GM12892 (cell line): ENCODE measurements at regions not wholly inside any gene's neighbourhood (a gene's known extent, or its start where the extent isn't known, plus 50 kb on each side); places are given as distances from the start of the nearest gene placed in this dataset.

ENCODE experiments used
- DNase-seq: peaks from one replicate; pipeline ENCODE4 v3.0.0; 2011; ENCODE audit not compliant: insufficient read length
- FAIRE-seq: peaks from 2 replicates; lab custom pipeline; 2011; peaks lifted over from hg19 to GRCh38; lab: Jason Lieb, UNC
- POLR2A ChIP-seq: IDR thresholded peaks from 2 replicates; pipeline ENCODE4 v1.6.1; 2011; ENCODE audit warnings: low read depth, low read length, control low read depth
- POLR2AphosphoS5 ChIP-seq: IDR thresholded peaks from 2 replicates; pipeline ENCODE4 v1.6.1; 2011; ENCODE audit warnings: low read depth, low read length, control low read depth
- TAF1 ChIP-seq: IDR thresholded peaks from 2 replicates; pipeline ENCODE4 v1.6.1; 2011; ENCODE audit warnings: low read depth, mild to moderate bottlenecking, control low read depth, low read length, borderline replicate concordance

DNA sequence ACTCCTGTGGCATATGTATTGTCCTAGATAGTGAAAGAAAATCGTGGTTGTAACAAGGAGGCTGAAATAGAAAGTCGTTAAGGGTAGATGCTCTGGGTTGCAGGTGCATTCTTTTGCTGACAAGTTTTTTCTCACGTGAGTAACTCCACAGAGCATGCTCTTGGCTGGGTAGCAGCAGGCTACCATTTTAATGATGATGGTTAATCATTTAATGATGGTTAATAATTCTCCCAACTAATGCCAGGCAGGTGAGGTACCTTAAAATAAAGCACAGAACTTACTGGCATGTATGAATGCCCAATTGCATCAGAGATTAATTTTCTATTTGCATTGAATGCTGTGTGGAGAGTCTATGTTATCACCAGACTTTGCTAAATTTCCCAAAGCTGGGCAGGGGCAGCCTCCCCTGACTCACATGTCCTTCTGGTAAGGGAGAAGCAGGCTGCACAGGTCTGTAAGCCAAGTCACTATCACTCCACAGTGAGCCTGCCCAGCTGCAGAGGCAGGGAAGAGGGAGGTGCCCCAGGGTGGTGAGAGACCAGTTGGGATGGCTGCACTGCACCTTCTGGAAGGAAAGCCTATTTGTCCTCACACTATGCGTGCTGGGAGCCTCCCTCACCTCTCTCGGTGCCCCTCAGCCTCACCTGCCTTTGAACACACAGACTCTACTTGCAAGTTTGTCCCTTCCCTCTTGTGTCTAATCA is 287.0 kb upstream of the IGFBP3 start:
- DNase-seq: no peak
- FAIRE-seq: peak; percentile 67
- no peak for TF ChIP-seq POLR2A
- no peak for TF ChIP-seq POLR2AphosphoS5
- TF ChIP-seq TAF1: no peak

- DNase-seq: no peak
- FAIRE-seq: peak; percentile 57
- TF ChIP-seq POLR2AphosphoS5 (no peak), TAF1 (no peak), POLR2A (no peak)
Observed at GRCh38 chr7:46206476-46207060, 285.5 kb upstream of the IGFBP3 start.

- TF ChIP-seq POLR2AphosphoS5 (no peak), POLR2A (no peak), TAF1 (no peak)
- no peak for DNase-seq
- FAIRE-seq: no peak
Observed at GRCh38 chr7:46205478-46205877, 284.4 kb upstream of the IGFBP3 start.

DNA sequence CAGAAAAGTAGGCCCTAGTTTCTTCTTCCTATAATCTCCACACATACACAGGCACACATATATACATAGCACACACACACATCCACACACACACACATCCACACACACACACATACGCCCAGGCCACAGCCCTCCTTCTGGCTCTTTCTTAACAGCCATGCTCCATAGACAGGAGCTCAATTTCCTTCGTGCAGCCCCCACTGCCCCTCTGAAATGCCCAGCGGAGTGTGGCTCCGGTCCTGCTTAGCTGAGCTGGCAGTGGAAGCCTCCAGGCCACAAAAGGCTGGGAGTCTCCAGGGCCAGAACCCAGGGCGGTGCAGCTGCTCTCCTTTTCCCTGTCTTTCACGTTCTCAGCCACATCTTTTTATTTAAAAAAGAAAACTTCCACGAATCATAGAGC is 282.9 kb upstream of the IGFBP3 start:
- TF ChIP-seq TAF1 (no peak), POLR2A (no peak), POLR2AphosphoS5 (no peak)
- FAIRE-seq (no peak), DNase-seq (no peak)

DNA sequence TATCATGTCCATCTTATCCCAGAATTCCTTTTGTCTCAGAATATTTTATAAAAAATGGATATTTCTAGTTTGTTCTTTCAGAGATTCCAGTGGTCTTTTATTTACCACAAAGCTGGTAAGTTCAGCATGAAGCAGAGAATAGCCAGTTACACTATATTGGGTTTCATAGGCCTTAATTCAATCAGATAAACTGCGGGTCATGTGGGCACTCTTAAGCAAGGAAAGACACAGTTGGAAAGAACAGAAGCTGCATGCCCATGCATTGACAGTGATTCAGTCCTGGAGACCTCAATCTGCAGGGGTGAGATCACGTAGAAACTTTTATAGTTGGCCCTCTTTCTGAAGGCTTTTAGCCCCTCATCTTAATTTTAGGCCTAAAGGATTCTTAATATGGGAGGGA is 281.3 kb upstream of the IGFBP3 start:
- DNase-seq (no peak), FAIRE-seq (no peak)
- no peak for TF ChIP-seq POLR2A
- TF ChIP-seq POLR2AphosphoS5: no peak
- TF ChIP-seq TAF1: no peak

DNA sequence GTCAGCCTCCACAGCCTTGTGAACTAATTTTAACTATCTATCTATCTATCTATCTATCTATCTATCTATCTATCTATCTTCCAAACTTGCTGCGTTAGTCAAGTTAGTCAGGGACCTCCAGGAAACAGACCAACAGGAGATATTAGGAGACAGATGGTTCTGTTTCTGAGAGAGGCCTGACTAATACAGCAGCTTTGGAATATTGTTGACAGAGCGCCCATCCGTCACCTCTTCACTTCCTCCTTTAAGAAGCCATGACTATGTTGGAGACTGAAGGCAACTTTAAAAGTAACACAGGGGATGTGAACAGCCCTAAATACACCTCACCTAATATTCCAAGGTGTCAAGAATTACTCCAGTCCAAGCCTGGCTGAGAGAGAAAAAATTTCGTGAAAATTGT is 280.9 kb upstream of the IGFBP3 start:
- FAIRE-seq: no peak
- TF ChIP-seq POLR2A: no peak
- no peak for TF ChIP-seq POLR2AphosphoS5
- no peak for TF ChIP-seq TAF1
- DNase-seq: no peak

DNA sequence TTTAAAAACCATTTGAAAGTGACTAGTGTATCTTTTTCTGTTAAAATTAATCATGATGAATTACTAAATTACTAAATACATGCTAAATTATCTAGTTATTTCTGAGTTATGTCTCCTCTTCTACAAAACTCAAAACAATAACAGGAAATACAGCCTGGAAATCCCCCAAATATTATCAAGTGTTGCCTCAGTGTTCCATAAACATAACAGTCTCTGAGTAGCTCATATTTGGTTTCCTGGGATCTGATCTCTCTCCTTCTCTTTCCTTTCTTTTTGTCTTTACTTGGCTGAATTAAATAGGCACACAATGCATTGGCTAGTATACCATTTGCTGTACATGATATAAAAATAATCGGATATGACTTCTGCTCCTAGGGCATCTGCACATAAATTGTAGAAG is 277.6 kb upstream of the IGFBP3 start:
- no peak for DNase-seq
- FAIRE-seq: no peak
- TF ChIP-seq POLR2AphosphoS5 (no peak), TAF1 (no peak), POLR2A (no peak)

DNA sequence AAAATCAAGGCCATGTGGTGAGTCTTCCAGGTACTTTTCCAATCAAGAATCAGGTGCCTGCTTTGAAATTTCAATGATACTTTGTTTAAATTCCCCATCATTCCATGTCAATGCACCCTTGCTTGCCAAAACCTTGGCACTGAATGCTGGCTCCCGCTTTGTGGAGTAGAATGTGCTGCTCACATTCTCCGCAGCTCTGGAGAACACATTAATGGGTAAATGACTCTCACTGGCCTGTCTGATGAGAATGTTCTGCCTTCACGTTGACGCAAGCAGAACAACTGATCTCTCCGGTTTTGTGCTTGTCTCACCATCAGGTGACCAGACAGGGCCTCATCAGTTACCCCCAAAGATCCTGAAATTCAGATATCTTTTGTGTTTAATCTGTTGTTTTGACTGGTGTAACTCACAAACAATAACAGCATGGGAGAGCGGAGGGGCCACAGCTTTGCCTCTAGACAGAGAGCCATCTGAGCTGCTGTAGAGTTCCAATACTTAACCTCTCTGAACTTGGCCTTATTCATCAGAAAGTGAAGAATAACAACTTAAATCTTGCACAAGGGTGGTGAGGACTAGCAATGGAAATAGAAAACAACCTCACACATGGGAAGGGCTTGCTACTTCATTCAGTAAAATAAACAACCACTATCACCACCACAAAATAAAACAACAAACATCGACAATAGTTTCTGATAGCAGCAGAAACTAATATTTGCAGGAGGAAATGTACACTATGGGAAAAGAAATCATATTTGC is 276.9 kb upstream of the IGFBP3 start:
- DNase-seq: no peak
- no peak for TF ChIP-seq TAF1
- TF ChIP-seq POLR2AphosphoS5: no peak
- TF ChIP-seq POLR2A: no peak
- FAIRE-seq: peak; percentile 61

DNA sequence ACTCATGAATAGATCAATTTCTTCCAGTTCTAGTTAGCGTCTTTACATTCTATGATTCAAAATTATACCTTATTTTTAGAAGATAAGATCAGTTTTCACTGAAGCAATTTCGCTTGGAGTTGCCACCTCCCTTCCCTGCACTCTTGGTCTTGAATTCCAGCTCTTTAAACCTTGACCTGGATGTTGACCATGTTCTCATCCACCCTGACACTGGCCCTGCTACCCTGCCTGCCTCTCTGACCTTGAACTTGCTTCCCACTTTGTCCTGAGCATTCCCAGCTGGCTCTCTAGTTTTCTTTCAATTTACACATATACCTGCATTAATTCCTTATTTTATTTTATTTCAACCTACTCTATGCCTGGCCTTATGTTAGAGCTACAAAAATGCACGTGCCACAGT is 274.9 kb upstream of the IGFBP3 start:
- no peak for TF ChIP-seq TAF1
- no peak for TF ChIP-seq POLR2AphosphoS5
- TF ChIP-seq POLR2A: no peak
- FAIRE-seq (no peak), DNase-seq (no peak)

- TF ChIP-seq POLR2A (no peak), POLR2AphosphoS5 (no peak), TAF1 (no peak)
- FAIRE-seq: no peak
Observed at GRCh38 chr7:46192271-46192670, 271.2 kb upstream of the IGFBP3 start.

DNA sequence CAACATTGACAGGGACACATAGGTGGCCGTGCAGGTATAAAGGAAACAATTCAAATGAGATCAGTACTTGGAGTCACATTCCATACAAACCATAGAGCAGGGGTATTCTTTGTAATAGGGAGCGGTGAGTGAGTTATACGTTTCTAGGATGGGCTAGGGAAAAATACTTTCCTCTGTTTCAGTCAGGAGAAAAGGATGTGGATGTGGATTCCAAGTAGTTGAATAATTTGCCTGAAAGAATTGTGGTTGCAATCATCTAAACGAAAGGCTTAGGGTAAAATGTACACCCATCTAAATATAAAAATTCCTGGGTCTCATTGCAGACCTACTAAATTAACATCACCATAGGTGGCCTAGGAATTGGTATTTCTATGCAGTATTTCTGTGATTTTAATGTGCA is 270.7 kb upstream of the IGFBP3 start:
- no peak for DNase-seq
- no peak for FAIRE-seq
- TF ChIP-seq TAF1: no peak
- no peak for TF ChIP-seq POLR2AphosphoS5
- TF ChIP-seq POLR2A: no peak

More at GRCh38 chr7:46192271-46192670, 271.2 kb upstream of the IGFBP3 start:
- no peak for DNase-seq

DNA sequence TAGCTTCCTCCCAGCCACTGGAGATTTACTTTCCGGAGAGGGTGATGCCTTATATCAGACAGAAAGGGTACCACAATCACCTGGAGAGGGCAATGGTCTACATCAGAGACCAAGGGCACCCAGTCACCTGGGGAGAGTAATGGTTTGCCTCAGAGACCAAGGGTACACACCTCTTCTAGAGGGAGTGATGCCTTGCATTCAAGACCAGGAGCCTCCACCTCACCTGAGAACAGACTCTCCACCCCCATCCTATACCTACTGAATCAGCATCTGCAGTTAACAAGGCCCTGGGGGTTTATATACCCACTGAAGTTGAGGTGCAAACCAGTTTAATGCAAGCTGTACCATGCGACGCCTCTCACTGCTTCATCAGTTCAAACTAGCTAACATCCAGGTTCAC is 270.2 kb upstream of the IGFBP3 start:
- FAIRE-seq: no peak
- TF ChIP-seq POLR2AphosphoS5 (no peak), POLR2A (no peak), TAF1 (no peak)

More for the DNA sequence above, 270.2 kb upstream of the IGFBP3 start:
- no peak for DNase-seq
